Liver (tissue), 7 donors: ENCODE measurements at regions not wholly inside any gene's neighbourhood (a gene's known extent, or its start where the extent isn't known, plus 50 kb on each side); places are given as distances from the start of the nearest gene placed in this dataset.

Experiments used
- DNase-seq: peaks from one replicate; pipeline ENCODE4 v3.0.0-alpha.2; 2017; ENCODE audit warnings: low spot score
- H3K27ac ChIP-seq, 2 donors: one replicate each; pipeline ENCODE4 v1.7.0; 2013; ENCODE audit warnings: inconsistent platforms in 2 of 2, low read length in 2 of 2, control low read depth in 1 of 2, low read depth in 1 of 2, mild to moderate bottlenecking in 1 of 2
- H3K27me3 ChIP-seq, 4 donors: one replicate each; pipeline versions ENCODE4 v1.6.1 to v1.7.0; 2013; ENCODE audit warnings: low read length in 3 of 4, inconsistent platforms in 1 of 4, mild to moderate bottlenecking in 1 of 4, moderate library complexity in 1 of 4; ENCODE audit not compliant: control insufficient read depth in 4 of 4, insufficient read depth in 4 of 4
- H3K36me3 ChIP-seq, 4 donors: one replicate each; pipeline versions ENCODE4 v1.6.1 to v1.7.0; 2013; ENCODE audit warnings: low read length in 3 of 4, mild to moderate bottlenecking in 3 of 4, low read depth in 1 of 4, moderate library complexity in 1 of 4; ENCODE audit not compliant: control insufficient read depth in 4 of 4, insufficient read depth in 3 of 4
- H3K4me1 ChIP-seq, 4 donors: one replicate each; pipeline versions ENCODE4 v1.6.1 to v1.7.0; 2013; ENCODE audit warnings: low read length in 3 of 4, mild to moderate bottlenecking in 3 of 4, moderate library complexity in 1 of 4; ENCODE audit not compliant: control insufficient read depth in 4 of 4, insufficient read depth in 4 of 4
- H3K4me3 ChIP-seq, 3 donors: one replicate each; pipeline versions ENCODE4 v1.6.1 to v1.7.0; 2013; ENCODE audit warnings: low read length in 3 of 3, control low read depth in 1 of 3, low read depth in 1 of 3, mild to moderate bottlenecking in 1 of 3
- H3K9ac ChIP-seq, 2 donors: one replicate each; pipeline ENCODE4 v1.7.0; 2013; ENCODE audit warnings: low read length in 2 of 2, mild to moderate bottlenecking in 2 of 2, moderate library complexity in 2 of 2, control low read depth in 1 of 2, low read depth in 1 of 2
- H3K9me3 ChIP-seq, 4 donors: one replicate each; pipeline versions ENCODE4 v1.6.1 to v1.7.0; 2013; ENCODE audit warnings: low read length in 3 of 4; ENCODE audit not compliant: control insufficient read depth in 4 of 4
- EGR1 ChIP-seq, 2 donors: IDR thresholded peaks; 2 replicates each; pipeline ENCODE4 v1.6.1; 2016 to 2018; ENCODE audit warnings: antibody characterized with exemption in 2 of 2, low read depth in 2 of 2
- FOXA2 ChIP-seq: IDR thresholded peaks from 2 replicates; pipeline ENCODE4 v1.6.1; 2016; ENCODE audit warnings: antibody characterized with exemption
- GABPA ChIP-seq, 2 donors: IDR thresholded peaks in 1 of 2; conservative IDR thresholded peaks in 1 of 2; 2 replicates each; pipeline ENCODE4 v1.6.1; 2016; ENCODE audit warnings: antibody characterized with exemption in 2 of 2, mild to moderate bottlenecking in 1 of 2, moderate library complexity in 1 of 2
- HNF4G ChIP-seq: IDR thresholded peaks from 2 replicates; pipeline ENCODE4 v1.6.1; 2016; ENCODE audit warnings: antibody characterized with exemption
- JUND ChIP-seq, 2 donors: IDR thresholded peaks; 2 replicates each; pipeline ENCODE4 v1.6.1; 2016; ENCODE audit warnings: antibody characterized with exemption in 2 of 2
- MAX ChIP-seq: IDR thresholded peaks from 2 replicates; pipeline ENCODE4 v1.6.1; 2016; ENCODE audit warnings: antibody characterized with exemption
- NR2F2 ChIP-seq: IDR thresholded peaks from 2 replicates; pipeline ENCODE4 v1.6.1; 2016; ENCODE audit warnings: antibody characterized with exemption
- RAD21 ChIP-seq, 2 donors: IDR thresholded peaks; 2 replicates each; pipeline ENCODE4 v1.6.1; 2016; ENCODE audit warnings: antibody characterized with exemption in 2 of 2, mild to moderate bottlenecking in 2 of 2
- RXRA ChIP-seq, 2 donors: IDR thresholded peaks; 2 replicates each; pipeline ENCODE4 v1.6.1; 2017 to 2018; ENCODE audit warnings: antibody characterized with exemption in 2 of 2, mild to moderate bottlenecking in 1 of 2
- SP1 ChIP-seq: IDR thresholded peaks from 2 replicates; pipeline ENCODE4 v1.6.1; 2018; ENCODE audit warnings: antibody characterized with exemption, mild to moderate bottlenecking
- TAF1 ChIP-seq: conservative IDR thresholded peaks from 2 replicates; pipeline ENCODE4 v1.6.1; 2016; ENCODE audit warnings: antibody characterized with exemption, mild to moderate bottlenecking
- YY1 ChIP-seq: IDR thresholded peaks from 2 replicates; pipeline ENCODE4 v1.6.1; 2016; ENCODE audit warnings: antibody characterized with exemption, mild to moderate bottlenecking
- WGBS: extraction: QIAGEN DNeasy Blood & Tissue Kit; methylation state at CpG from one replicate; pipeline ENCODE4 v1.1.7; 2013; 5-methylcytosine and 5-hydroxymethylcytosine counted together
- TF ChIP-seq, protein P1 (sequence below): IDR thresholded peaks from 2 replicates; pipeline ENCODE4 v1.6.1; 2016; ENCODE audit warnings: antibody characterized with exemption, mild to moderate bottlenecking
- donor health status: healthy.
- donor health status: healthy.
- donor health status: healthy.
- donor health status: healthy.

DNA sequence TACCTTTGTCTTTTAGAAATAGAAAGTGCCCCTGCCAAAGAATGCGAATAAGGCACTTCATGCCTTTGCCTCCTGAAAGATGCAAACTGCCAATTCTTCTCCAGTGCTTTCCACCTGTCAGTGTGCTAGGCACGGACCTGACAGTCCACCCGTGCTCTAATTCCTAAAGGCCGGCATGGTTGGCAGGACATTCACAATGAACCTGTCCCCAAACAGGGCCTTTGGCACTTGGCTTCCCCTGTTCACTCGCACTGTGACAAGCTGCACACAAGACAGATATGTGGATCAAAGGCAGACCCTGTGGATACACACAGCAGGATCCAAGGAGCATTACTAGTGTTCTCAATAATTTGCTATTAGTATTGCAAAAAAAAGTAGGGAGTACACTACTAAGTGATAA is 505.7 kb upstream of the AGTR1 start:
- no peak overlapping the region for H3K9ac ChIP-seq
- H3K27ac ChIP-seq = no peak overlapping the region
- H3K36me3 ChIP-seq = no peaks in the 10 kb centered on the region
- TF ChIP-seq GABPA (IDR thresholded peaks at IDR 0.05 in 1 of 2, conservative IDR thresholded peaks at IDR 0.05 in 1 of 2) (no peak), YY1 (no peak), RAD21 (IDR thresholded peaks at IDR 0.05) (no peak), NR2F2 (no peak), RXRA (IDR thresholded peaks at IDR 0.05) (no peak), JUND (IDR thresholded peaks at IDR 0.05) (no peak), MAX (no peak), FOXA2 (no peak), SP1 (no peak), TAF1 (no peak)
- TF ChIP-seq, protein P1, sequence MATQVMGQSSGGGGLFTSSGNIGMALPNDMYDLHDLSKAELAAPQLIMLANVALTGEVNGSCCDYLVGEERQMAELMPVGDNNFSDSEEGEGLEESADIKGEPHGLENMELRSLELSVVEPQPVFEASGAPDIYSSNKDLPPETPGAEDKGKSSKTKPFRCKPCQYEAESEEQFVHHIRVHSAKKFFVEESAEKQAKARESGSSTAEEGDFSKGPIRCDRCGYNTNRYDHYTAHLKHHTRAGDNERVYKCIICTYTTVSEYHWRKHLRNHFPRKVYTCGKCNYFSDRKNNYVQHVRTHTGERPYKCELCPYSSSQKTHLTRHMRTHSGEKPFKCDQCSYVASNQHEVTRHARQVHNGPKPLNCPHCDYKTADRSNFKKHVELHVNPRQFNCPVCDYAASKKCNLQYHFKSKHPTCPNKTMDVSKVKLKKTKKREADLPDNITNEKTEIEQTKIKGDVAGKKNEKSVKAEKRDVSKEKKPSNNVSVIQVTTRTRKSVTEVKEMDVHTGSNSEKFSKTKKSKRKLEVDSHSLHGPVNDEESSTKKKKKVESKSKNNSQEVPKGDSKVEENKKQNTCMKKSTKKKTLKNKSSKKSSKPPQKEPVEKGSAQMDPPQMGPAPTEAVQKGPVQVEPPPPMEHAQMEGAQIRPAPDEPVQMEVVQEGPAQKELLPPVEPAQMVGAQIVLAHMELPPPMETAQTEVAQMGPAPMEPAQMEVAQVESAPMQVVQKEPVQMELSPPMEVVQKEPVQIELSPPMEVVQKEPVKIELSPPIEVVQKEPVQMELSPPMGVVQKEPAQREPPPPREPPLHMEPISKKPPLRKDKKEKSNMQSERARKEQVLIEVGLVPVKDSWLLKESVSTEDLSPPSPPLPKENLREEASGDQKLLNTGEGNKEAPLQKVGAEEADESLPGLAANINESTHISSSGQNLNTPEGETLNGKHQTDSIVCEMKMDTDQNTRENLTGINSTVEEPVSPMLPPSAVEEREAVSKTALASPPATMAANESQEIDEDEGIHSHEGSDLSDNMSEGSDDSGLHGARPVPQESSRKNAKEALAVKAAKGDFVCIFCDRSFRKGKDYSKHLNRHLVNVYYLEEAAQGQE = no peak
- no peaks in the 10 kb centered on the region for H3K4me1 ChIP-seq
- H3K4me3 ChIP-seq = no peak overlapping the region
- peaks cover 0 to 3% (median 0%) of the 10 kb centered on the region in 4 donors for H3K9me3 ChIP-seq
- H3K27me3 ChIP-seq = no peaks in the 10 kb centered on the region
- WGBS = 72% methylated on average over 5 of the region's 5 CpGs
- no peak for DNase-seq

DNA sequence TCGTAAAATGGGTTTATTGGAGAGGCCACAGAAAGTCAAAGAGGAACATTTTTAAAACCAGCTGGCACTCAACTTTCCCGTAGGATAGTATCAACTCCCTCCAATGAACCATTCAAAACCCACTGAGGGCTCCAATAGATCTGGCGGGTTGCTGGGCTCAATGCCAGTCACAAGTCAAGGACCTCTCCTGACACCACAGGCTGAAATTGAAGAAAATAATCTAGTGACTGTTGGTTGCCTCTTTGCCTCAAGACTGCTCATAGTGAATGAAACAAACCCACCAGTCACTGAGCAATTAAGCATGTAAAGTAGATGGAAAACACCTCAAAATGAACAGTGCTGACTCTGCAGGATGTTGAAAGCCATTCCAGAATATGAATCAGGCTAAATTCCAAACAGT is 500.6 kb upstream of the AGTR1 start:
- Histone ChIP-seq H3K4me1 (no peaks in the 10 kb centered on the region), H3K4me3 (no peak overlapping the region), H3K9ac (no peak overlapping the region), H3K9me3 (peaks cover 0 to 3% (median 0%) of the 10 kb centered on the region in 4 donors), H3K27ac (no peak overlapping the region), H3K27me3 (no peaks in the 10 kb centered on the region), H3K36me3 (no peaks in the 10 kb centered on the region)
- WGBS = 80% methylated on average over 3 of the region's 3 CpGs
- no peak for DNase-seq
- no peak for TF ChIP-seq EGR1 (IDR thresholded peaks at IDR 0.05; ENCODE audit: low read depth in 2 of 2)

- DNase-seq = no peak
- H3K4me3 ChIP-seq = no peak overlapping the region
- WGBS = 24% methylated on average over 1 of the region's 1 CpG
- H3K4me1 ChIP-seq = no peaks in the 10 kb centered on the region
- no peaks in the 10 kb centered on the region for H3K36me3 ChIP-seq
- H3K9me3 ChIP-seq = no peaks in the 10 kb centered on the region
- TF ChIP-seq FOXA2 (no peak), JUND (IDR thresholded peaks at IDR 0.05) (no peak), HNF4G (no peak), RXRA (IDR thresholded peaks at IDR 0.05) (no peak)
- no peak overlapping the region for H3K9ac ChIP-seq
- no peaks in the 10 kb centered on the region for H3K27me3 ChIP-seq
- H3K27ac ChIP-seq = no peak overlapping the region
Measured at GRCh38 chr3:148202386-148202785, 495.3 kb upstream of the AGTR1 start.
